GM12892 (cell line): ENCODE measurements at regions not wholly inside any gene's neighbourhood (a gene's known extent, or its start where the extent isn't known, plus 50 kb on each side); places are given as distances from the start of the nearest gene placed in this dataset.

Source experiments
- POLR2A ChIP-seq: IDR thresholded peaks from 2 replicates; pipeline ENCODE4 v1.6.1; 2011; ENCODE audit warnings: low read depth, low read length, control low read depth
- POLR2AphosphoS5 ChIP-seq: IDR thresholded peaks from 2 replicates; pipeline ENCODE4 v1.6.1; 2011; ENCODE audit warnings: low read depth, low read length, control low read depth

DNA sequence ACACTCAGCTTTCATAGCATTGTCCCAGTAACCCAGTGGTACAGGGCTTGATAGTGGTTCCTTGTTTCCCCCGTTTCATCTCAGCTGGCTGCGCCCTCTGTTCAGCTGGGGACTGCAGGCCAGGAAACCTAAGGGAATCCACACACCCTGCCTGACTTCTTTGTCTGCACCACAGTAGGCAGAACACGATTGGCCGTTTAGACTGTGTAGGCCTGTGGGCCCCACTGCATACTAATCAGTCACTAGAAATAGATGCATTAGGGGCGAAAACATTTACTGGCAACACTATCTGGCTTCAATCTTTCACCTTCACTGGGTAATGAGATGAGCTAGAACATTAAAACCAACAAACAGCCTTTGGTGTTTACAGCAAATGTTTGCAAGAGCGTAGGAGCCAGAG is 512.7 kb upstream of the BRINP1 start:
- TF ChIP-seq POLR2A (no peak), POLR2AphosphoS5 (no peak)
